HCT116 (cell line): ENCODE measurements at regions not wholly inside any gene's neighbourhood (a gene's known extent, or its start where the extent isn't known, plus 50 kb on each side); places are given as distances from the start of the nearest gene placed in this dataset.

ENCODE experiments used
- ATAC-seq: fragments of 200-7000 bp; cut with Tn5 transposase; 2 replicates; pipeline ENCODE4 v1.9.1; 2020; ENCODE audit warnings: mild to moderate bottlenecking, moderate library complexity
- BruUV-seq: library from RNA; stranded (reverse); fragments of 400-500 nt; replicated peaks from 2 replicates; lab custom pipeline; 2021; lab: Mats Ljungman, UMichigan
- CTCF ChIA-PET: fragments of 300-600 bp; sonication (Branson Sonifier 250); formaldehyde crosslinking; loops from one replicate; lab custom pipeline; 2021; ENCODE audit warnings: antibody characterized with exemption; lab: Charles Lee
- POLR2A ChIA-PET: fragments of 300-600, 350-600 bp; sonication (Branson Sonifier 250); formaldehyde crosslinking; loops from one replicate; lab custom pipeline; 2021; ENCODE audit warnings: antibody characterized with exemption; lab: Charles Lee
- RAD21 ChIA-PET, 2 experiments: fragments of 300-600 bp; sonication (Branson Sonifier 250); formaldehyde crosslinking; loops; one replicate each; lab custom pipeline; 2023; ENCODE audit warnings: low total read pairs in 2 of 2; ENCODE audit not compliant: uncharacterized antibody in 2 of 2, unreplicated experiment in 2 of 2, low non-redundant PET in 1 of 2; lab: Charles Lee
- DNase-seq: peaks from one replicate; pipeline ENCODE4 v3.0.0-alpha.2; 2010; ENCODE audit warnings: low read depth, low spot score
- H2AFZ ChIP-seq: fragments of 200-600 bp; shearing (Covaris generic), sonication (generic); 2 replicates; pipeline ENCODE4 v1.6.1; 2017; ENCODE audit warnings: low read depth, mixed run types, mixed read lengths, antibody characterized with exemption, low read length; ENCODE audit not compliant: poor library complexity, severe bottlenecking
- H3K27ac ChIP-seq: 2 replicates; pipeline ENCODE4 v1.5.1; 2012; ENCODE audit warnings: low read depth, low read length
- H3K27me3 ChIP-seq: fragments of 200-600 bp; sonication (generic); 2 replicates; pipeline ENCODE4 v1.6.1; 2016; ENCODE audit warnings: mixed run types, low read length, mixed read lengths; ENCODE audit not compliant: insufficient read depth
- H3K36me3 ChIP-seq, 2 experiments: fragments of 200-500 bp in 1 of 2; fragments of 200-600 bp in 1 of 2; sonication (Bioruptor generic) in 1 of 2; sonication (generic) in 1 of 2; 2 replicates each; pipeline versions ENCODE4 v1.5.1 to v1.6.1; 2014 to 2016; ENCODE audit warnings: low read length in 2 of 2, inconsistent platforms in 1 of 2, mixed read lengths in 1 of 2, mixed run types in 1 of 2; ENCODE audit not compliant: insufficient read depth in 2 of 2, control insufficient read depth in 1 of 2
- H3K4me1 ChIP-seq, 2 experiments: fragments of 200-600 bp in 1 of 2; sonication (generic) in 1 of 2; 2 replicates each; pipeline versions ENCODE4 v1.5.1 to v1.6.1; 2012 to 2017; ENCODE audit warnings: low read length in 2 of 2, inconsistent platforms in 1 of 2, mild to moderate bottlenecking in 1 of 2, mixed read lengths in 1 of 2, mixed run types in 1 of 2, moderate library complexity in 1 of 2; ENCODE audit not compliant: insufficient read depth in 2 of 2, control insufficient read depth in 1 of 2
- H3K4me2 ChIP-seq: fragments of 200-600 bp; sonication (generic); 2 replicates; pipeline ENCODE4 v1.6.1; 2017; ENCODE audit warnings: mixed run types, low read length, mixed read lengths
- H3K4me3 ChIP-seq, 2 experiments: fragments of 200-600 bp in 1 of 2; sonication (generic) in 1 of 2; replicated peaks in 1 of 2; 2 replicates each; pipeline ENCODE4 v1.5.1; 2011 to 2016; ENCODE audit warnings: low read length in 2 of 2, control low read depth in 1 of 2, low read depth in 1 of 2, mild to moderate bottlenecking in 1 of 2, mixed read lengths in 1 of 2, mixed run types in 1 of 2
- H3K79me2 ChIP-seq: fragments of 200-600 bp; sonication (generic); 2 replicates; pipeline ENCODE4 v1.6.1; 2017; ENCODE audit warnings: mild to moderate bottlenecking, mixed run types, low read length, moderate library complexity, mixed read lengths; ENCODE audit not compliant: insufficient read depth
- H3K9ac ChIP-seq: fragments of 200-600 bp; sonication (generic); 2 replicates; pipeline ENCODE4 v1.6.1; 2016; ENCODE audit warnings: low read length, mixed read lengths
- H3K9me2 ChIP-seq: fragments of 200-600 bp; sonication (generic), shearing (Covaris generic); 2 replicates; pipeline ENCODE4 v1.6.1; 2017; ENCODE audit warnings: mixed run types, mild to moderate bottlenecking, moderate library complexity; ENCODE audit not compliant: insufficient read depth
- H3K9me3 ChIP-seq, 2 experiments: fragments of 200-500 bp in 1 of 2; fragments of 200-600 bp in 1 of 2; sonication (Bioruptor generic) in 1 of 2; sonication (generic) in 1 of 2; 2 replicates each; pipeline ENCODE4 v1.6.1; 2014 to 2017; ENCODE audit warnings: low read length in 2 of 2, mixed read lengths in 2 of 2, inconsistent platforms in 1 of 2, low read depth in 1 of 2, mild to moderate bottlenecking in 1 of 2, mixed run types in 1 of 2, moderate library complexity in 1 of 2; ENCODE audit not compliant: control insufficient read depth in 1 of 2, insufficient read depth in 1 of 2
- H4K20me1 ChIP-seq: fragments of 200-600 bp; sonication (generic), shearing (Covaris generic); 2 replicates; pipeline ENCODE4 v1.6.1; 2017; ENCODE audit warnings: mixed run types, mild to moderate bottlenecking, moderate library complexity; ENCODE audit not compliant: insufficient read depth
- CEBPB ChIP-seq: IDR thresholded peaks from 2 replicates; pipeline ENCODE4 v1.6.1; 2012; ENCODE audit warnings: low read depth
- EGR1 ChIP-seq: IDR thresholded peaks from 2 replicates; pipeline ENCODE4 v1.6.1; 2012; ENCODE audit warnings: low read depth
- EZH2 ChIP-seq: fragments of 200-600 bp; sonication (generic); IDR thresholded peaks from 2 replicates; pipeline ENCODE4 v1.6.1; 2017; ENCODE audit warnings: antibody characterized with exemption, mixed run types
- FOSL1 ChIP-seq: IDR thresholded peaks from 2 replicates; pipeline ENCODE4 v1.6.1; 2012; ENCODE audit warnings: low read depth
- POLR2A ChIP-seq: IDR thresholded peaks from 2 replicates; pipeline ENCODE4 v1.7.0; 2011; ENCODE audit warnings: borderline replicate concordance; ENCODE audit not compliant: insufficient read depth, insufficient read length; ENCODE audit errors: extremely low read depth
- POLR2AphosphoS5 ChIP-seq: IDR thresholded peaks from 2 replicates; pipeline ENCODE4 v1.6.1; 2011; ENCODE audit warnings: mild to moderate bottlenecking, low read depth, low read length, moderate library complexity
- RAD21 ChIP-seq: IDR thresholded peaks from 2 replicates; pipeline ENCODE4 v1.6.1; 2012; ENCODE audit warnings: low read depth, mild to moderate bottlenecking
- SIN3A ChIP-seq: IDR thresholded peaks from 2 replicates; pipeline ENCODE4 v1.6.1; 2012; ENCODE audit warnings: low read depth
- SP1 ChIP-seq: IDR thresholded peaks from 2 replicates; pipeline ENCODE4 v1.6.1; 2012; ENCODE audit warnings: low read depth
- TCF7L2 ChIP-seq: IDR thresholded peaks from 2 replicates; pipeline ENCODE4 v1.7.0; 2011; ENCODE audit warnings: borderline replicate concordance, inconsistent platforms; ENCODE audit not compliant: insufficient read depth, insufficient read length; ENCODE audit errors: extremely low read depth
- ZFX ChIP-seq: fragments of 450-650 bp; IDR thresholded peaks from 2 replicates; pipeline ENCODE4 v1.6.1; 2017
- intact Hi-C: fragments of 100-400 bp; cut with micrococcal nuclease; formaldehyde crosslinking; loops from 2 replicates; pipeline ENCODE4 v1.10.0; 2022
- TF ChIP-seq, protein P1 (sequence below): IDR thresholded peaks from 2 replicates; pipeline ENCODE4 v1.6.1; 2011; ENCODE audit warnings: mild to moderate bottlenecking, low read length, moderate library complexity; ENCODE audit not compliant: insufficient replicate concordance; ENCODE audit errors: extremely low read depth
- TF ChIP-seq, protein P2 (sequence below), 3 experiments: fragments of 200-600 bp in 1 of 3; sonication (generic) in 1 of 3; IDR thresholded peaks in 2 of 3; conservative IDR thresholded peaks in 1 of 3; 2 replicates each; pipeline ENCODE4 v1.5.1; 2012 to 2017; ENCODE audit warnings: low read depth in 2 of 3, low read length in 2 of 3, antibody characterized with exemption in 1 of 3, borderline replicate concordance in 1 of 3, control low read depth in 1 of 3, mild to moderate bottlenecking in 1 of 3, mixed read lengths in 1 of 3, mixed run types in 1 of 3, moderate library complexity in 1 of 3; ENCODE audit not compliant: insufficient read depth in 1 of 3

DNA sequence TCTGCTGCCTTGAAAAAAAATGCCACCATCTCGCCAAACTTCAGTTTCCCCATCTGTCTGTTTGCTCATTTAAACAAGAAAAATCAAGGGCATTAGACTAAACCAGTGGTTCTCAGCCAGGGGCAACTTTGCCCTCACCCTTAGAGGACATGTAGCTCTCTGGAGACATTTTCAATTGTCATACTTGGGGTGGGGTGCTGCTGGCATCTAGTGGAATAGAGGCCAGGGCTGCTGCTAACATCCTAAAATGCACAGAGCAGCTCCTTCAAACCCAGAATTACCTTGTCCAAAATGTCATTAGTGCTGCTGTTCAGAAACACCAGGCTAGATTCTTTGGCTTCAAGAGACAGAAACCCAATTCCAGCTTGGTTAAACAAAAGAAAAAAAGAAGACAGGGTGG is 71.1 kb upstream of the FOXE1 start:
- no peak overlapping the region for H3K9ac ChIP-seq
- 0 out of 2 replicates have a peak, but pooled peaks cover 3% of the 10 kb centered on the region for H3K27me3 ChIP-seq
- H3K9me2 ChIP-seq, result no peaks in the 10 kb centered on the region
- peaks cover 0 to 10% of the 10 kb centered on the region in 2 experiments; a peak in 2 of 4 replicates for H3K4me1 ChIP-seq
- no peaks in the 10 kb centered on the region for H3K79me2 ChIP-seq
- ATAC-seq, result no peak
- POLR2A ChIA-PET, result interaction anchor here (0.7 kb wide), 1 partner anchor 23 kb away, joined by 3 read pairs; no protein-coding TSS in a partner anchor
- no peak for DNase-seq
- CTCF ChIA-PET, result interaction anchor here (0.9 kb wide), 1 partner anchor 10 kb away, joined by 4 read pairs; no protein-coding TSS in a partner anchor
- no peak overlapping the region for H3K4me3 ChIP-seq
- peaks cover 3 to 5% of the 10 kb centered on the region in 2 experiments; a peak in 2 of 4 replicates for H3K9me3 ChIP-seq
- H3K4me2 ChIP-seq, result no peak overlapping the region
- TF ChIP-seq CEBPB, result no peak
- TF ChIP-seq RAD21, result peak; percentile 18; the same call in 1 of the 2 replicates
- TF ChIP-seq, all 23 proteins: peak for 1
- intact Hi-C loops, result no loop called here
- Histone ChIP-seq H3K27ac (no peak overlapping the region), H3K36me3 (no peaks in the 10 kb centered on the region), H2AFZ (no peak overlapping the region), H4K20me1 (no peaks in the 10 kb centered on the region)
- RAD21 ChIA-PET, result no interaction called here
- BruUV-seq, result no TSS peak

DNA sequence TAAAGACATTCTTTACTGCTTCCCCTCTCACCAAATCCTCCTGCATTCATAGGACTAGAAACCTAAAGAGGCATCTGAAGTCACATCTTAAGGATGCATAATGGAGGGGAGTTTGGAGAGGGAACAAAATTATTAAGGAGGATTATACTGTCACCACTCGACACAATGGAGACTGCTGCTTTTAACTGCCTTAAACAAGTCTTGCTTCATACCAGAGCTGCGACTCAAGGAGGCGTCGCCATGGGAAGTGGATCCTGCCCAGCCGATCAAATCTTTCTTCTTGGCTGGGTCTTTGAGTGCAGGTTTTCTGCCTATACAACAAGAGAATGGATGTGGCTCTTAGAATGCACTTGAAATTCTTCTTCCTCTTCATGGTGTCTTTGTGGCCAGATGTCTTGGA is 66.7 kb upstream of the FOXE1 start:
- intact Hi-C loops, result no loop called here
- Histone ChIP-seq H3K4me2 (peak overlapping the region; percentile 47), H3K27ac (no peak overlapping the region), H4K20me1 (no peaks in the 10 kb centered on the region), H3K9me2 (no peaks in the 10 kb centered on the region), H3K36me3 (no peaks in the 10 kb centered on the region), H3K27me3 (peaks cover 3% of the 10 kb centered on the region; the same call in 1 of the 2 replicates), H3K9me3 (no peaks in the 10 kb centered on the region), H3K4me1 (peaks cover 0 to 10% of the 10 kb centered on the region in 2 experiments; a peak in 2 of 4 replicates), H3K9ac (no peak overlapping the region), H2AFZ (no peak overlapping the region), H3K4me3 (peak overlapping the region in 1 of 2 experiments; percentile 7; a peak in 1 of 4 replicates), H3K79me2 (no peaks in the 10 kb centered on the region)
- ChIA-PET POLR2A (no interaction called here), CTCF (no interaction called here), RAD21 (no interaction called here)
- ATAC-seq (peak; percentile 80), DNase-seq (peak; percentile 19)
- no TSS peak for BruUV-seq
- no peak for TF ChIP-seq POLR2A
- TF ChIP-seq SP1, result 0 out of 2 replicates have a peak, but pooled peaks have one; percentile 13
- TF ChIP-seq, protein P1, sequence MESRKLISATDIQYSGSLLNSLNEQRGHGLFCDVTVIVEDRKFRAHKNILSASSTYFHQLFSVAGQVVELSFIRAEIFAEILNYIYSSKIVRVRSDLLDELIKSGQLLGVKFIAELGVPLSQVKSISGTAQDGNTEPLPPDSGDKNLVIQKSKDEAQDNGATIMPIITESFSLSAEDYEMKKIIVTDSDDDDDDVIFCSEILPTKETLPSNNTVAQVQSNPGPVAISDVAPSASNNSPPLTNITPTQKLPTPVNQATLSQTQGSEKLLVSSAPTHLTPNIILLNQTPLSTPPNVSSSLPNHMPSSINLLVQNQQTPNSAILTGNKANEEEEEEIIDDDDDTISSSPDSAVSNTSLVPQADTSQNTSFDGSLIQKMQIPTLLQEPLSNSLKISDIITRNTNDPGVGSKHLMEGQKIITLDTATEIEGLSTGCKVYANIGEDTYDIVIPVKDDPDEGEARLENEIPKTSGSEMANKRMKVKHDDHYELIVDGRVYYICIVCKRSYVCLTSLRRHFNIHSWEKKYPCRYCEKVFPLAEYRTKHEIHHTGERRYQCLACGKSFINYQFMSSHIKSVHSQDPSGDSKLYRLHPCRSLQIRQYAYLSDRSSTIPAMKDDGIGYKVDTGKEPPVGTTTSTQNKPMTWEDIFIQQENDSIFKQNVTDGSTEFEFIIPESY, result no peak
- TF ChIP-seq EZH2, result no peak
- TF ChIP-seq FOSL1, result peak; percentile 31; the same call in 1 of the 2 replicates
- no peak for TF ChIP-seq SIN3A
- TF ChIP-seq POLR2AphosphoS5, result no peak
- no peak for TF ChIP-seq ZFX
- TF ChIP-seq EGR1, result no peak
- no peak for TF ChIP-seq TCF7L2
- TF ChIP-seq, protein P2, sequence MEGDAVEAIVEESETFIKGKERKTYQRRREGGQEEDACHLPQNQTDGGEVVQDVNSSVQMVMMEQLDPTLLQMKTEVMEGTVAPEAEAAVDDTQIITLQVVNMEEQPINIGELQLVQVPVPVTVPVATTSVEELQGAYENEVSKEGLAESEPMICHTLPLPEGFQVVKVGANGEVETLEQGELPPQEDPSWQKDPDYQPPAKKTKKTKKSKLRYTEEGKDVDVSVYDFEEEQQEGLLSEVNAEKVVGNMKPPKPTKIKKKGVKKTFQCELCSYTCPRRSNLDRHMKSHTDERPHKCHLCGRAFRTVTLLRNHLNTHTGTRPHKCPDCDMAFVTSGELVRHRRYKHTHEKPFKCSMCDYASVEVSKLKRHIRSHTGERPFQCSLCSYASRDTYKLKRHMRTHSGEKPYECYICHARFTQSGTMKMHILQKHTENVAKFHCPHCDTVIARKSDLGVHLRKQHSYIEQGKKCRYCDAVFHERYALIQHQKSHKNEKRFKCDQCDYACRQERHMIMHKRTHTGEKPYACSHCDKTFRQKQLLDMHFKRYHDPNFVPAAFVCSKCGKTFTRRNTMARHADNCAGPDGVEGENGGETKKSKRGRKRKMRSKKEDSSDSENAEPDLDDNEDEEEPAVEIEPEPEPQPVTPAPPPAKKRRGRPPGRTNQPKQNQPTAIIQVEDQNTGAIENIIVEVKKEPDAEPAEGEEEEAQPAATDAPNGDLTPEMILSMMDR (IDR thresholded peaks at IDR 0.05 in 2 of 3, conservative IDR thresholded peaks at IDR 0.05 in 1 of 3; ENCODE audit: borderline replicate concordance in 1 of 3, insufficient read depth in 1 of 3, low read depth in 2 of 3, low read length in 2 of 3), result no peak
